T-helper 2 cell treated with Interferon-gamma antibody and Interleukin-4, amounts not matched to agents 5 μg/mL and 100 μg/mL, for 36 hours (primary cell): ENCODE measurements at regions not wholly inside any gene's neighbourhood (a gene's known extent, or its start where the extent isn't known, plus 50 kb on each side); places are given as distances from the start of the nearest gene placed in this dataset.

Source experiments
- DNase-seq: peaks from one replicate; pipeline ENCODE4 v3.0.0; 2021; ENCODE audit warnings: low spot score
- H3K27ac Mint-ChIP-seq: one replicate; pipeline ENCODE4 v1.8.0; 2021; ENCODE audit warnings: mild to moderate bottlenecking, mixed read lengths
- H3K27me3 Mint-ChIP-seq: one replicate; pipeline ENCODE4 v1.8.0; 2021; ENCODE audit warnings: low read depth, mixed read lengths
- H3K36me3 Mint-ChIP-seq: one replicate; pipeline ENCODE4 v1.8.0; 2021; ENCODE audit warnings: low read depth, mixed read lengths
- H3K4me1 Mint-ChIP-seq: one replicate; pipeline ENCODE4 v1.8.0; 2021; ENCODE audit warnings: low read depth, mixed read lengths
- H3K4me3 Mint-ChIP-seq: one replicate; pipeline ENCODE4 v1.8.0; 2022; ENCODE audit warnings: mild to moderate bottlenecking, moderate library complexity, mixed read lengths
- H3K9me3 Mint-ChIP-seq: one replicate; pipeline ENCODE4 v1.8.0; 2021; ENCODE audit warnings: mixed read lengths

DNA sequence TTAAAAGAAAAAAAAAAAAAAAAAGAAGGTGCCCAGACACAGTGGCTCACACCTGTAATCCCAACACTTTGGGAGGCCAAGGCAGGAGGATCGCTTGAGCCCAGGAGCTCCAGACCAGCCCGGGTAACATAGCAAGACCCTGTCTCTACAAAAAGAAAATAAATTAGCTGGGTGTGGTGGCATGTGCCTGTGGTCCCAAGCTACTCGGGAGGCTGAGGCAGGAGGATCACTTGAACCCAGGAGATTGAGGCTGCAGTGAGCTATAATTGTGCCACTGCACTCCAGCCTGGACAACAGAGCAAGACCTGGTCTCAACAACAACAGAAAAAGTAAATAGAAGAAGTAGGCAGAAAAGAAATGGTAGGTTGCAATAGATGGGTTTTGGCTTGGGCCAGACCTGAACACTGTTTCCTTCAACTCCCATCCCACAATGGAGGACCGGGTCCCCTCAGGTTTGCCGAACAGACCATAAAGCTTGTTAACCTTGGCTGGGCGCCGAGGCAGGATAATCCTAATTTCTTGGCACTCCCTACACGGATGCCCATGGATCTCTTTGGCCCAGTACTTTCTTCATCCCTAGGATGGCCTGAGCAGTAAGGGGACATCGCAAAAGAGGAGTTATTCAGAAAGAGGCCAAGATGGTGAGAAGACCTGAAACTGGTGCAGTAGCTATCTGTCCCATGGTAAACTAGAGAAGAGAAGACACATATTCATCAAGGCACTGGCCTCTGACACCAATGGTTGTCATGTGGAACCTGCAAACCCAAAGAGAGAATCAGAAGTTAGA lies 165.5 kb upstream of the CCND2 start:
- peaks cover 1% of the 10 kb centered on the region for H3K36me3 Mint-ChIP-seq
- peaks cover 54% of the 10 kb centered on the region for H3K4me1 Mint-ChIP-seq
- H3K9me3 Mint-ChIP-seq = no peaks in the 10 kb centered on the region
- peak overlapping the region; percentile 58 for H3K27ac Mint-ChIP-seq
- H3K4me3 Mint-ChIP-seq = no peak overlapping the region
- no peak for DNase-seq
- no peaks in the 10 kb centered on the region for H3K27me3 Mint-ChIP-seq

GRCh38 chr12:4107436-4107878 lies 166.1 kb upstream of the CCND2 start:
- H3K27ac Mint-ChIP-seq = peak overlapping the region; percentile 85
- peak; percentile 75 for DNase-seq
- peaks cover 49% of the 10 kb centered on the region for H3K4me1 Mint-ChIP-seq
- H3K27me3 Mint-ChIP-seq = no peaks in the 10 kb centered on the region
- peak overlapping the region; percentile 53 for H3K4me3 Mint-ChIP-seq
- H3K36me3 Mint-ChIP-seq = peaks cover 1% of the 10 kb centered on the region
- no peaks in the 10 kb centered on the region for H3K9me3 Mint-ChIP-seq

- H3K27me3 Mint-ChIP-seq = peaks cover 3% of the 10 kb centered on the region
- no peaks in the 10 kb centered on the region for H3K9me3 Mint-ChIP-seq
- peak overlapping the region; percentile 62 for H3K4me3 Mint-ChIP-seq
- peak overlapping the region; percentile 85 for H3K27ac Mint-ChIP-seq
- peaks cover 44% of the 10 kb centered on the region for H3K4me1 Mint-ChIP-seq
- no peaks in the 10 kb centered on the region for H3K36me3 Mint-ChIP-seq
- no peak for DNase-seq
Measured at GRCh38 chr12:4106621-4107020, 166.9 kb upstream of the CCND2 start.

DNA sequence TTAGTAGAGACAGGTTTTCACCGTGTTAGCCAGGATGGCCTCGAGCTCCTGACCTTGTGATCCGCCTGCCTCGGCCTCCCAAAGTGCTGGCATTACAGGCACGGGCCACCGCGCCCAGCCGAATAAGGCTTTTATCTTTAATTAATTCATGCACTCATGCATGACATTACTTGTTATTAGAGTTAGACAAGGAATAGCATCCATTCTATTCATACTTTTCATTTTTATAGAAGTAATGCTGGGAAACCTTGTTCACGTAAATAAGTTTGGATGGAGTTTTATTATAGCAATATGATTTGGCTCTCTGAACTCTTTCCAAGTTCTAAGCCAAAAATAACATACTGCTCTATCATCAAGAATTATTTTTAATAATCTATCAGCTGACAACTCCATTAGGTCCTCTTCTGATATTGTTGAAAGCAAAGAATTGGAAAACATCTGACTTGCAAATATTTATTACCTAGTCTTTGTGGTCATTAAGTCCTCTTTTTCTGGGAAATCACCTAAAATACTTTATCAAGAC lies 168.8 kb upstream of the CCND2 start:
- H3K36me3 Mint-ChIP-seq = no peaks in the 10 kb centered on the region
- no peak for DNase-seq
- peaks cover 33% of the 10 kb centered on the region for H3K4me1 Mint-ChIP-seq
- H3K9me3 Mint-ChIP-seq = no peaks in the 10 kb centered on the region
- no peak overlapping the region for H3K4me3 Mint-ChIP-seq
- H3K27me3 Mint-ChIP-seq = peaks cover 12% of the 10 kb centered on the region
- H3K27ac Mint-ChIP-seq = no peak overlapping the region

- peaks cover 11% of the 10 kb centered on the region for H3K4me1 Mint-ChIP-seq
- no peaks in the 10 kb centered on the region for H3K9me3 Mint-ChIP-seq
- no peak for DNase-seq
- no peaks in the 10 kb centered on the region for H3K36me3 Mint-ChIP-seq
- H3K27ac Mint-ChIP-seq = no peak overlapping the region
- no peak overlapping the region for H3K4me3 Mint-ChIP-seq
- H3K27me3 Mint-ChIP-seq = peaks cover 16% of the 10 kb centered on the region
Measured at GRCh38 chr12:4099276-4099675, 174.3 kb upstream of the CCND2 start.

- H3K27ac Mint-ChIP-seq = no peak overlapping the region
- peaks cover 4% of the 10 kb centered on the region for H3K4me1 Mint-ChIP-seq
- DNase-seq = no peak
- H3K36me3 Mint-ChIP-seq = no peaks in the 10 kb centered on the region
- peaks cover 14% of the 10 kb centered on the region for H3K27me3 Mint-ChIP-seq
- no peak overlapping the region for H3K4me3 Mint-ChIP-seq
- no peaks in the 10 kb centered on the region for H3K9me3 Mint-ChIP-seq
Measured at GRCh38 chr12:4091016-4091743, 182.4 kb upstream of the CCND2 start.

- Mint-ChIP-seq H3K36me3 (no peaks in the 10 kb centered on the region), H3K4me1 (peaks cover 4% of the 10 kb centered on the region), H3K4me3 (no peak overlapping the region), H3K27ac (no peak overlapping the region), H3K27me3 (peaks cover 12% of the 10 kb centered on the region), H3K9me3 (no peaks in the 10 kb centered on the region)
- no peak for DNase-seq
Measured at GRCh38 chr12:4089956-4090355, 183.6 kb upstream of the CCND2 start.

- Mint-ChIP-seq H3K4me3 (no peak overlapping the region), H3K27me3 (peaks cover 10% of the 10 kb centered on the region), H3K4me1 (peaks cover 4% of the 10 kb centered on the region), H3K9me3 (no peaks in the 10 kb centered on the region), H3K27ac (no peak overlapping the region), H3K36me3 (no peaks in the 10 kb centered on the region)
- no peak for DNase-seq
Measured at GRCh38 chr12:4089121-4089606, 184.4 kb upstream of the CCND2 start.

DNA sequence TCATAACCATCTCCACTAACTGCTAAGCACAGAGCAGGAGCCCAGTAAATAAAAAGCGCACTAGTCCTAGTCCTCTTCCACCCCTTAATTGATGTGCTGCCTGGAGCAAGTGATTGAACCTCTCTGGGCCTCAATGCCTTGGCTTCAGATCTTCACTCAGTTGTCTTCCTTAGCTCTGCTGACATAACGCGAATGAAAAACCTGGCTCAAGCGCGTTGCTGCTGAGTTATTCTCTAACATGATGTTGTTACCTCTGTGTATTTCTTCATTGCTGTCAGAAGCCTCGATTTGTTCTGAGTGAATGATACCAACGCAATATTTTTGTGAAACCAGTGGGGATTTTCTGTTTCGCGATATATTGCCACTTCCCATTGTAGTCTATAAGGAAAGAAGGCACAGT lies 185.1 kb upstream of the CCND2 start:
- Mint-ChIP-seq H3K4me1 (peaks cover 4% of the 10 kb centered on the region), H3K36me3 (no peaks in the 10 kb centered on the region), H3K9me3 (no peaks in the 10 kb centered on the region), H3K27me3 (peaks cover 3% of the 10 kb centered on the region), H3K4me3 (no peak overlapping the region), H3K27ac (no peak overlapping the region)
- DNase-seq = no peak

DNA sequence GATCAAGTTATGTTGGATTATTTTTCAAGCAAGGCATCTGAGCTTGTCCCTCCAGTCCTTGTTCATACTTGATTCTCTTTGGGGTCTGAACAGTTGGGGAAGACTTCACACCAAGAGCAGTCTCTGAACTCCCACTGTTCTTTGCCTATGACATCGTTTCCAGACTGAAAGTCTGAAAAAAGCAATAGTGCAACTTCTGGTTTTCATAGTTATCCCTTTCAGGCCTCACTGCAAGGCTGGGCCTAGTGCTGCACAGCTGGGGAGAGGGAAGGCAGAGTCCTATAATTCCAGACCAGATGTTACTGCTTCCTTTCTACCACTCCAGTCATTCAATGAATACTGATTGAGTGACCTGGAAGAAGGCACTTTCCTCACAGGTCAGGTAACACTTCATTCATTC lies 187.1 kb upstream of the CCND2 start:
- no peaks in the 10 kb centered on the region for H3K9me3 Mint-ChIP-seq
- H3K4me3 Mint-ChIP-seq = no peak overlapping the region
- DNase-seq = no peak
- peaks cover 4% of the 10 kb centered on the region for H3K4me1 Mint-ChIP-seq
- H3K27me3 Mint-ChIP-seq = peaks cover 3% of the 10 kb centered on the region
- no peak overlapping the region for H3K27ac Mint-ChIP-seq
- H3K36me3 Mint-ChIP-seq = no peaks in the 10 kb centered on the region

DNA sequence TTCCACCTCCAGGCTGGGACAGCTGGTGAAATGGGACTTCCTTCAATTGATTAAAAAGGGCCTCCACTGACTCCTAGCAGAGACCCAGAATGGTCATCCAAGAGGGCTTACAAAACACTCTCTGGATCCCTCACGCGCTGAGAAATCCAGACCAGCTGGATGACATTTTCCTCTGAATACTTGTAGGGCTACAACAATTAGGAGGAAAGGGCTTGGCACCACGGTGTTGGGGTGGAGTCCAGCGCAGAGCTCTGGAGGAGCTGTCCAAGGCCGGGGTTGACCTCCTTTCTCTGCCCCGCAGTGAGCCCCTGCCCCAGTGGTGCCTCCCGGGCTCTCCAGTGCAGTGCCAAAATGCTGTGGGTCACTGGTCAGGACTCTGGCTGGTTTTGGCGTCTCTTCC lies 189.0 kb upstream of the CCND2 start:
- Mint-ChIP-seq H3K36me3 (no peaks in the 10 kb centered on the region), H3K27ac (no peak overlapping the region), H3K9me3 (no peaks in the 10 kb centered on the region), H3K27me3 (peaks cover 14% of the 10 kb centered on the region), H3K4me3 (no peak overlapping the region), H3K4me1 (no peaks in the 10 kb centered on the region)
- DNase-seq = no peak

DNA sequence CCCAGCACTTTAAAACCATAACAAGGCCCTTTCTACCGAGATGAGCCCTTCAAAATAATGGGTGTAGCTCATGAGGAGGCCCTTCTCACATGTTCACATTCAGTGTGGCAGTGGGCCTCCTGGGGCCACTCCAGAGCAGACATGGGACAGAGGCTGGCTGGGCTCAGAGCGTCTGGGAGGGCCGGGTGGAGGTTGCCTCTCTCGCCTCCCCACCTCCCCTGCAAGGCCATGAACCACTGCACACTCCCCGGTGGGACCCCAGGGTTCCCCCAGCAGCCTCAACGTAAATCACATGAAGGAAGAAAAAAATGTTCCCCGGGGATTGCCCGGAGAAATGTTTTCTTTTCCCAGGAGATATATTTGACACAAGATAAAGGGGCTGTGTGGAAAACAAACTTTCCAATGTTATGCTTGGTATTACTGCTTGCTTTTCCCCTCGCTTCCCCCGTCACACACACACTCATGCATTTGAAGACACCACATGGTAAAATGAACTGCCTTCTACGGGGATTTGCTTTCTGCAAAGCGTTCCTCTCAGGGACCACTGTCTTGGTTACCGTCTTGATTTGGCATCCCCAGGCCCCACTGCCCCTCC lies 190.7 kb upstream of the CCND2 start:
- Mint-ChIP-seq H3K27me3 (peaks cover 25% of the 10 kb centered on the region), H3K4me1 (no peaks in the 10 kb centered on the region), H3K9me3 (no peaks in the 10 kb centered on the region), H3K36me3 (no peaks in the 10 kb centered on the region), H3K27ac (no peak overlapping the region), H3K4me3 (no peak overlapping the region)
- no peak for DNase-seq

- H3K27ac Mint-ChIP-seq = no peak overlapping the region
- H3K36me3 Mint-ChIP-seq = no peaks in the 10 kb centered on the region
- peaks cover 37% of the 10 kb centered on the region for H3K27me3 Mint-ChIP-seq
Measured at GRCh38 chr12:4080213-4080612, 193.3 kb upstream of the CCND2 start.

DNA sequence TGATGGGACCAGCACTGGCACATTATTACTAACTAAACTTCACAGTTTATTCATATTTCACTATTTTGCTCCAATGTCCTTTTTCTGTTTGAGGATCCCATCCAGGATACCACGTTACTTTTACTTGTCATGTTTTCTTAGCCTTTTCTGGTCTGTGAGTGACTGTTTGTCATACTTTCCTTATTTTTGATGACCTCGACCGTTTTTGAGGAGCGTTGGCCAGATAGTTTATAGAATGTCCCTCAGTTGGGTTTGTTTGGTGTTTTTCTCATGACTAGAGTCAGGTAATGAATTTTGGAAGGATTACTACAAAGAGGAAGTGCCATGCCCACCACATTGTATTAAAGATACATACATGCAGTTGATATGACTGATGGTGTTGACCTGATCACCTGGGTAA lies 199.4 kb upstream of the CCND2 start:
- H3K9me3 Mint-ChIP-seq = no peaks in the 10 kb centered on the region
- no peak overlapping the region for H3K27ac Mint-ChIP-seq
- peaks cover 18% of the 10 kb centered on the region for H3K27me3 Mint-ChIP-seq
- H3K4me1 Mint-ChIP-seq = peaks cover 5% of the 10 kb centered on the region
- DNase-seq = no peak
- H3K4me3 Mint-ChIP-seq = no peak overlapping the region
- H3K36me3 Mint-ChIP-seq = no peaks in the 10 kb centered on the region

More at GRCh38 chr12:4080213-4080612, 193.3 kb upstream of the CCND2 start:
- no peak for DNase-seq
- Mint-ChIP-seq H3K9me3 (no peaks in the 10 kb centered on the region), H3K4me3 (no peak overlapping the region), H3K4me1 (no peaks in the 10 kb centered on the region)
